Loucy (cell line): ENCODE measurements at regions not wholly inside any gene's neighbourhood (a gene's known extent, or its start where the extent isn't known, plus 50 kb on each side); places are given as distances from the start of the nearest gene placed in this dataset.

Experiments
- H2AFZ ChIP-seq: fragments of 200-600 bp; sonication (generic); 2 replicates; pipeline ENCODE4 v1.6.0; 2016; ENCODE audit warnings: antibody characterized with exemption, mild to moderate bottlenecking, low read length, moderate library complexity
- H3F3A ChIP-seq: fragments of 200-600 bp; 2 replicates; pipeline ENCODE4 v1.6.0; 2016; ENCODE audit warnings: antibody characterized with exemption, low read depth, mild to moderate bottlenecking
- H3K27me3 ChIP-seq: fragments of 200-600 bp; sonication (generic); 2 replicates; pipeline ENCODE4 v1.6.1; 2014; ENCODE audit warnings: low read length, mild to moderate bottlenecking; ENCODE audit not compliant: insufficient read depth, poor library complexity, severe bottlenecking
- H3K36me3 ChIP-seq: fragments of 200-600 bp; sonication (generic); 2 replicates; pipeline ENCODE4 v1.6.1; 2016; ENCODE audit warnings: low read length; ENCODE audit not compliant: insufficient read depth
- H3K4me1 ChIP-seq: fragments of 200-600 bp; sonication (generic); 2 replicates; pipeline ENCODE4 v1.5.1; 2014; ENCODE audit warnings: low read length, mild to moderate bottlenecking; ENCODE audit not compliant: insufficient read depth, poor library complexity, severe bottlenecking
- H3K4me2 ChIP-seq: fragments of 200-600 bp; sonication (generic); 2 replicates; pipeline ENCODE4 v1.6.0; 2014; ENCODE audit warnings: antibody characterized with exemption, low read length, low read depth, mild to moderate bottlenecking; ENCODE audit not compliant: poor library complexity, severe bottlenecking
- H3K4me3 ChIP-seq: fragments of 200-600 bp; sonication (generic); 2 replicates; pipeline ENCODE4 v1.5.1; 2014; ENCODE audit warnings: low read length, mild to moderate bottlenecking, mixed read lengths; ENCODE audit not compliant: poor library complexity, severe bottlenecking
- H3K79me2 ChIP-seq: fragments of 200-600 bp; sonication (generic); 2 replicates; pipeline ENCODE4 v1.6.1; 2014; ENCODE audit warnings: low read length; ENCODE audit not compliant: insufficient read depth
- H3K9ac ChIP-seq: fragments of 200-600 bp; sonication (generic); 2 replicates; pipeline ENCODE4 v1.6.0; 2014; ENCODE audit warnings: mild to moderate bottlenecking, low read depth, low read length, moderate library complexity; ENCODE audit not compliant: poor library complexity, severe bottlenecking
- H3K9me2 ChIP-seq: fragments of 200-600 bp; sonication (generic); replicated peaks from 2 replicates; pipeline ENCODE4 v1.6.1; 2016; ENCODE audit warnings: low read depth, low read length, mixed read lengths
- H3K9me3 ChIP-seq: fragments of 200-600 bp; sonication (generic); 2 replicates; pipeline ENCODE4 v1.6.1; 2014; ENCODE audit warnings: mild to moderate bottlenecking, antibody characterized with exemption, low read length, low read depth; ENCODE audit not compliant: insufficient read depth
- H4K20me1 ChIP-seq: fragments of 200-600 bp; sonication (generic); 2 replicates; pipeline ENCODE4 v1.6.0; 2014; ENCODE audit warnings: antibody characterized with exemption, low read length, mild to moderate bottlenecking; ENCODE audit not compliant: insufficient read depth, poor library complexity, severe bottlenecking
- CTCF ChIP-seq: fragments of 200-600 bp; sonication (generic); conservative IDR thresholded peaks from 2 replicates; pipeline ENCODE4 v1.5.1; 2014; ENCODE audit warnings: mild to moderate bottlenecking, antibody characterized with exemption, low read length
- EZH2phosphoT487 ChIP-seq: fragments of 200-600 bp; IDR thresholded peaks from 2 replicates; pipeline ENCODE4 v1.6.1; 2018; ENCODE audit warnings: antibody characterized with exemption, mild to moderate bottlenecking, moderate library complexity, borderline replicate concordance

- no peaks in the 10 kb centered on the region for H3K36me3 ChIP-seq
- TF ChIP-seq CTCF (no peak), EZH2phosphoT487 (no peak)
- no peak overlapping the region for H3K4me3 ChIP-seq
- no peaks in the 10 kb centered on the region for H3F3A ChIP-seq
- H2AFZ ChIP-seq: no peak overlapping the region
- no peaks in the 10 kb centered on the region for H3K9me2 ChIP-seq
- H3K4me2 ChIP-seq: no peak overlapping the region
- H4K20me1 ChIP-seq: no peaks in the 10 kb centered on the region
- H3K79me2 ChIP-seq: no peaks in the 10 kb centered on the region
- no peaks in the 10 kb centered on the region for H3K4me1 ChIP-seq
- no peaks in the 10 kb centered on the region for H3K9me3 ChIP-seq
- H3K27me3 ChIP-seq: no peaks in the 10 kb centered on the region
- H3K9ac ChIP-seq: no peak overlapping the region
Observed at GRCh38 chr5:128826275-128826674, 139.0 kb upstream of the SLC27A6 start.

- Histone ChIP-seq H3K9ac (no peak overlapping the region), H3K36me3 (no peaks in the 10 kb centered on the region)
Observed at GRCh38 chr5:128836571-128836970, 128.7 kb upstream of the SLC27A6 start.

GRCh38 chr5:128838623-128839022 lies 126.7 kb upstream of the SLC27A6 start:
- Histone ChIP-seq H3K9me2 (no peaks in the 10 kb centered on the region), H3K4me2 (no peak overlapping the region), H3K36me3 (no peaks in the 10 kb centered on the region), H3F3A (no peaks in the 10 kb centered on the region), H3K79me2 (no peaks in the 10 kb centered on the region), H3K4me3 (no peak overlapping the region), H3K27me3 (no peaks in the 10 kb centered on the region), H3K9me3 (no peaks in the 10 kb centered on the region), H3K9ac (no peak overlapping the region), H2AFZ (no peak overlapping the region), H4K20me1 (no peaks in the 10 kb centered on the region), H3K4me1 (no peaks in the 10 kb centered on the region)
- TF ChIP-seq CTCF: no peak
- no peak for TF ChIP-seq EZH2phosphoT487

More at GRCh38 chr5:128836571-128836970, 128.7 kb upstream of the SLC27A6 start:
- no peaks in the 10 kb centered on the region for H4K20me1 ChIP-seq
- H3K27me3 ChIP-seq: no peaks in the 10 kb centered on the region
- H3K79me2 ChIP-seq: no peaks in the 10 kb centered on the region
- no peaks in the 10 kb centered on the region for H3K9me2 ChIP-seq
- no peak overlapping the region for H2AFZ ChIP-seq
- TF ChIP-seq EZH2phosphoT487: no peak
- no peak for TF ChIP-seq CTCF
- H3K4me3 ChIP-seq: no peak overlapping the region
- H3K4me1 ChIP-seq: no peaks in the 10 kb centered on the region
- no peak overlapping the region for H3K4me2 ChIP-seq
- no peaks in the 10 kb centered on the region for H3K9me3 ChIP-seq
- H3F3A ChIP-seq: no peaks in the 10 kb centered on the region
